ENCODE measurements at regions not wholly inside any gene's neighbourhood (a gene's known extent, or its start where the extent isn't known, plus 50 kb on each side); places are given as distances from the start of the nearest gene placed in this dataset.

DNA sequence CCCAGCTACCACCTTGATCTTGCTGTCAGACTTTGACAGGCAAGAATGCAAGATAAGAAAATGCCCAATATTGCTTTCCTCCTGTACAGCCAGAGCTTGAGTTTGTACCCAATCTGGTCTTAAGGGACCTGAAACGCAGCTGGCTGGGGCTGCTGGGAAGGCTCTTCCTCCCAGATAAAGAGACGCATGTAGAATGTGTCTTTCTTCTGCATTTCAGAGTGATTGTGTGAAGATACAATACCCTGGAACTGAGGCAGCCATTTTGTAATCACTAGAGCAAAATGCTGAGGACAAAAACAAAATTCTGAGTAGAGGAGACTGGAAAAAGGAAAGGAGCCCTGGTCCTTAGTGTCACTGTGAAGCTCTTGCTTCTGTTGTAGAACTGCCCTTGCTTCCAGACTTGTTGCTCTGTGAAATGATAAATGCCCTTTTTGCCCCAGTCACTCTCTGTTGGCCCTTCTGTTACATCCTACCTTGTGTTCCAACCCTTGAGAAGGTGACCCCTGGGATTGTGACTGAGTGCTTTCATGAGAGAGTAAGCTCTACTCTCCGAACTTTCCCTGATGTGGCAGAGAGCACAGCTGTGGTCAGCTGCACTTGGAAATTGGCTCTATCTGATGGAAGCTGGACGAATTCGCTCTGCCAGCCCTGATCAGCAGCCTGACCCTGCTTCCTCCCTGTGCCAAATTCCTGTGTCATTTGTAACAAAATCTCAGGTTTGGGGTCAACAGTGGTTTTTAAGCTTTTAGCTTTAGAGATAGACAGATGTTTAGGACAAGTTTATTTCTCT is 137.4 kb upstream of the RBMS1 start:
- Histone ChIP-seq H3K4me3 (ENCODE audit: low read depth, low read length) (no peak overlapping the region), H3K4me1 (ENCODE audit: control insufficient read depth, insufficient read depth, low read length, unreplicated experiment) (peaks cover 13% of the 10 kb centered on the region), H3K27me3 (ENCODE audit: insufficient read depth, low read length) (no peaks in the 10 kb centered on the region), H3K27ac (ENCODE audit: low read depth, low read length) (no peak overlapping the region), H3K36me3 (ENCODE audit: insufficient read depth, low read length) (no peaks in the 10 kb centered on the region), H2AFZ (ENCODE audit: low read length, unreplicated experiment) (no peak overlapping the region), H3K79me2 (ENCODE audit: control insufficient read depth, insufficient read depth, low read length, unreplicated experiment) (no peaks in the 10 kb centered on the region)

DNA sequence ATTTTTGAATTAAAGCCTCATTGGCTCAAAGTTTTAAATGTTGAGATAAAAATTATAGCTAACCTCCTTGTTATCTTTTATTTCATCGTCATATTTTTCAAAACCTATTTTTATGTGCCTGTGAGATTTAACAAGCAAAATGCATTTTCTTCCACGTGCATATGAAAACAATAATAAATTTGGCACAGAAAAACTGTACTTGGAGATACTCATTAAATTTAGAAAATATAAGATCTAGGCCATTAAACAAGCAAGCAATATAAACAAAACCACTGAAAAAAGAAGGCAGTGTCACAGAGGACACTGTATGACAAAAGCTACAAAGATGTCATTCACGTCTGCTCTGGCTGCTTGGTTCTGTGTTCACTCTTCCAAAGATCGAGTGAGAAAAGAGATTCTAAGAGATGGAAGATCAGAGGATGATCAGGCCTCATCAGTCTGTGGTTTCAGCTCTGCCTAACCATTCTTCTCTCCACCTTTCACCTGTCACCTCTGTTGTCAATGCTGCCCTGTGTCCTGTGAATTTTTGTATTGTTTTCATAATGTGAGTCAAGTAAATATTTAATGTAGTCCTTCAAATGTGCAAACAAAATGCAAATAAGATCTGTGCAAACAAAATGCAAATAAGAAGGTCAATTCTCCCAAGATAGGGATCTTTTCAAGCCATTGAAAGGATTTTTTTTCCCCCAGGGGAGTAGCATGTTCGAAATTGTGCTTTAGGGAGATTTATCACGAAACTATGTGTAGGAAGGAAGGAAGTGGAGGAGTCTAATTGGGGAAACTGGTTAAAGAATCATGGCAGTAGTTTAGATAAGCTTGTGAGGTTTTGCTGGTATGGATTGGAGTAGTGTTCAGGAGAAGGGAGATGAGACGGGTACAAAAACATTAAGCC is 138.7 kb upstream of the RBMS1 start:
- Histone ChIP-seq H2AFZ (ENCODE audit: low read length, unreplicated experiment) (no peak overlapping the region), H3K27ac (ENCODE audit: low read depth, low read length) (no peak overlapping the region)

DNA sequence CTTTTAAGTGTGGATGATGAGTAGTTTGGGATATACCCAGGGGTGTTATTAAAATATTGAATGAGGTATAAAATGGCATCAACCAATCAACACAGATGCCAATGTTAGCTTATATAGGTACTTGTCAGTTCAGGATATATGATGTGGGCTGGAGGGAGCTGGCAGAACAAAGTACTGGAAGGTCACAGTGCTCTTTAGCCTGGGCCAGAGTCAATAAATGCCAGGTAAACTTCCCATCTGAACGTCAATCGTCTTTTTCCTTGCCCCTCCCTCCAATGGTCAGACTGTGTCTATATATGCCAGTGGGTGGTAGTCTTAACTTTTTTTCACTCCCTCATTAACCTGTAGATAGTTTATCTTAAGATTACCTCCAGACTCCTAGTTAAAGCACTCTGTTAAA is 140.8 kb upstream of the RBMS1 start:
- Histone ChIP-seq H3K36me3 (ENCODE audit: insufficient read depth, low read length) (no peaks in the 10 kb centered on the region), H3K79me2 (ENCODE audit: control insufficient read depth, insufficient read depth, low read length, unreplicated experiment) (no peaks in the 10 kb centered on the region), H3K4me1 (ENCODE audit: control insufficient read depth, insufficient read depth, low read length, unreplicated experiment) (peaks cover 14% of the 10 kb centered on the region), H3K4me3 (ENCODE audit: low read depth, low read length) (no peak overlapping the region), H3K27me3 (ENCODE audit: insufficient read depth, low read length) (no peaks in the 10 kb centered on the region), H3K27ac (ENCODE audit: low read depth, low read length) (no peak overlapping the region), H2AFZ (ENCODE audit: low read length, unreplicated experiment) (no peak overlapping the region)

More for the DNA sequence above, 138.7 kb upstream of the RBMS1 start:
- H3K4me3 ChIP-seq (ENCODE audit: low read depth, low read length), result no peak overlapping the region
- H3K4me1 ChIP-seq (ENCODE audit: control insufficient read depth, insufficient read depth, low read length, unreplicated experiment), result peaks cover 14% of the 10 kb centered on the region
- H3K79me2 ChIP-seq (ENCODE audit: control insufficient read depth, insufficient read depth, low read length, unreplicated experiment), result no peaks in the 10 kb centered on the region
- H3K36me3 ChIP-seq (ENCODE audit: insufficient read depth, low read length), result no peaks in the 10 kb centered on the region
- H3K27me3 ChIP-seq (ENCODE audit: insufficient read depth, low read length), result no peaks in the 10 kb centered on the region

DNA sequence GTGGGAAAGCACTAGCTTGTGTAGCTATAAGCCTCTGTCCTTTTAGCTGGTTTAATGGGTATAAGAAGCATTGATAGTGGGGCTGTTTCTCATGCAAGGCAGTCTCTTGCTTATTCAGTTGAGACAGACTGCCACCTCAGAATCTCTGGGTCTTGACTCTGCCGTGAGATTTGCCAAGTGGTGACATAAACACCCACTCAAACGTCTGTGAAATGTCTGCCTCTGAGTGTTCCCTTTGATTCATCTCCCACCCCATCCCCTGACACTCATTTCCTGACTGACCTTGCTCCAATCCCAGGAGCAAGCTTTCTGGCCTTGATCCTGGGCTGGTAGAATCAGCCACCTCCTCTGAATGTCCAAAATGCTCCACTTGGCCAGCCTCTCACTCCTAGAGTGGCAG is 141.9 kb upstream of the RBMS1 start:
- no peaks in the 10 kb centered on the region for H3K27me3 ChIP-seq (ENCODE audit: insufficient read depth, low read length)
- no peak overlapping the region for H3K27ac ChIP-seq (ENCODE audit: low read depth, low read length)
- peak overlapping the region; percentile 32; the same call in 1 of the 2 replicates for H3K4me3 ChIP-seq (ENCODE audit: low read depth, low read length)
- peaks cover 14% of the 10 kb centered on the region for H3K4me1 ChIP-seq (ENCODE audit: control insufficient read depth, insufficient read depth, low read length, unreplicated experiment)
- peak overlapping the region; percentile 87 for H2AFZ ChIP-seq (ENCODE audit: low read length, unreplicated experiment)
- H3K79me2 ChIP-seq (ENCODE audit: control insufficient read depth, insufficient read depth, low read length, unreplicated experiment), result no peaks in the 10 kb centered on the region
- no peaks in the 10 kb centered on the region for H3K36me3 ChIP-seq (ENCODE audit: insufficient read depth, low read length)

DNA sequence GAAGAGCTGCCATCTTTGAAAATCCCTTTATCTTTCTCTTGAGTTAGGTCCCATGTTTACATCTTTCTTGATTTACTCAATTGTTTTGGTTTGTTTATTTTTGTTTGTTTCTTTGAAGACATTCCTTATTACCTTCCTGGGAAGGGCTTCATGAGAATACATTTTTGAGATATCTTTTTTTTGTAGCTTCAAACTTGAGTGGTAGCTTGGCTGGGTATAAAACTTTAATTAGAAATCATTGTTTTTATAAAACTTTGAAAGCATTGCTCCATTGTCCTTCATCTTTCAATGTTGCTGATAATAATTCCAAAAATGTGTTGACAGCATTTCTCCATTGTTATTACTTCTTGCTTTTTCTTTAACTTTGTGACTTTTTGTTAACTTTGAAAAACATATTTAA is 145.9 kb upstream of the RBMS1 start:
- no peaks in the 10 kb centered on the region for H3K79me2 ChIP-seq (ENCODE audit: control insufficient read depth, insufficient read depth, low read length, unreplicated experiment)
- H3K4me3 ChIP-seq (ENCODE audit: low read depth, low read length), result no peak overlapping the region
- H3K4me1 ChIP-seq (ENCODE audit: control insufficient read depth, insufficient read depth, low read length, unreplicated experiment), result peaks cover 14% of the 10 kb centered on the region
- no peak overlapping the region for H3K27ac ChIP-seq (ENCODE audit: low read depth, low read length)
- no peaks in the 10 kb centered on the region for H3K27me3 ChIP-seq (ENCODE audit: insufficient read depth, low read length)
- no peaks in the 10 kb centered on the region for H3K36me3 ChIP-seq (ENCODE audit: insufficient read depth, low read length)
- H2AFZ ChIP-seq (ENCODE audit: low read length, unreplicated experiment), result no peak overlapping the region

DNA sequence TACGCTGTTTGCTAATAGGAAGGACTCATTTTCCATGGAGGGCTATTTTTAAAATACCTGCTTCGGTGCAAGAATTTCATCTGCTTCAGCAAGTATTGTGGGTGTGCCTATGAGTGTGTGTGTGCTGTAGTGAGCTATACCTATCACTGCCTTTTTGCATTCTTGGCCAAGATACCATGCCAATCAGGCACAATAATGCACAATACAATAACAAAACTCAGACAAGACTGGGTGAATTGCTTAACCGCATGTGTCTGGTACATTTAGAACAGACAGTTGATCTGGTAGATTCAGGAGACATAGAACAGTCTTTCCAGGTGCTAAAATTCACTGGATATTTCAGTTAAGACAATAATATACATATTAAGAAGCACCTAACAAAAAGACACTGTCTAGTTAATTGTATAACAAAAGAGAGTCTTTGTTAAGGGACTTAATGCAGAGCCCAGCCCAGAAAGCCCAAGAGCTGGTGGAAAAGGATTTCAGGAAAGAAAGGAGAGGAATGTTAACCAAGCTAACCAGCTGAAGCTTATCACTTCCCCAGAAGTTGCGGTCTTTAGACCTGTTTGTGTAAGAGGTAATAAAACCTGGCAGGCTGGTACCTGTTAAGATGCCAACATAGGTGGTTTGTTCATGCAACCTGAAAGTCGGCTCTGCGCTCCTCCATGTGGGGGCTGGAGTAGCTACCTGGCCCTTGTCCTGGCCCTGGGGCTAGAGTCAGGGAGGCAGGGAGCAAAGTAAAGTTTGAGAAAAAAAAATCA is 153.3 kb upstream of the RBMS1 start:
- Histone ChIP-seq H3K79me2 (ENCODE audit: control insufficient read depth, insufficient read depth, low read length, unreplicated experiment) (no peaks in the 10 kb centered on the region), H3K27ac (ENCODE audit: low read depth, low read length) (no peak overlapping the region)

DNA sequence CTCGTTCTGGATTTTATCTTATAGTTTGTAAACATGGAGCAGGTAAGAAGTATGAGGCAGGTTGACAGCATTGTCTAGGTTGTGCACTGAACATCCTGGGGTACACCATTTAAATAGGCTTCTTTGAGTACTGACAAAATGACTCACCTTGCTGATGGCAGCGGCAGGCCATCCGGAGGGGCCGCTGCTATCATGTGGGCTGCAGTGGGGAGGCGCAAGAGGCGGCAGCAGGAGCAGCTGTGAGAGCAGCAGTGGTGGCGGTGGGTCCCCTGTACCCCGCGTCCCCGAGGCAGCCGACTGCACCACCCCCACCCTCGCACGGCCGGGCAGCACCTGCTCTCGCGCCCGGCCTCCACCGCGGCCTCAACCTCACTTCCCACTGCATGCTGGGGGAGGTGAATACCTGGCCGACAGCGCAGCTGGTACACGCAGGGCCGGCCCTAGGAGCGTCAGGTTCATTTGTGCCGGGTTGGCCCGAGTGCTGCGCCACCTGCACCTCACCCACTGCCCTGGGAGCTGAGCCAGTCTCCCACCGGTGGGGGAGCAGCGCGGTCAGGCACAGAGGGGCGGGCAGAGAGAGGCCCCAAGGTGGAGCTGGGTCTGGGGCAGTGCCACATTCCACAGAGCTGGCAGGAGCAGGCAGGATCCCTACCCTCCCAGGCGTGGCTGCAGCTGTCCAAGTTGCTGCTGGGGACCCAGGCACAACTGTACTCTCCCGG is 154.5 kb upstream of the RBMS1 start:
- no peak overlapping the region for H3K27ac ChIP-seq (ENCODE audit: low read depth, low read length)

More for the DNA sequence above, 153.3 kb upstream of the RBMS1 start:
- peaks cover 10% of the 10 kb centered on the region for H3K4me1 ChIP-seq (ENCODE audit: control insufficient read depth, insufficient read depth, low read length, unreplicated experiment)
- H3K36me3 ChIP-seq (ENCODE audit: insufficient read depth, low read length), result no peaks in the 10 kb centered on the region
- H3K4me3 ChIP-seq (ENCODE audit: low read depth, low read length), result no peak overlapping the region
- H2AFZ ChIP-seq (ENCODE audit: low read length, unreplicated experiment), result no peak overlapping the region
- H3K27me3 ChIP-seq (ENCODE audit: insufficient read depth, low read length), result no peaks in the 10 kb centered on the region

DNA sequence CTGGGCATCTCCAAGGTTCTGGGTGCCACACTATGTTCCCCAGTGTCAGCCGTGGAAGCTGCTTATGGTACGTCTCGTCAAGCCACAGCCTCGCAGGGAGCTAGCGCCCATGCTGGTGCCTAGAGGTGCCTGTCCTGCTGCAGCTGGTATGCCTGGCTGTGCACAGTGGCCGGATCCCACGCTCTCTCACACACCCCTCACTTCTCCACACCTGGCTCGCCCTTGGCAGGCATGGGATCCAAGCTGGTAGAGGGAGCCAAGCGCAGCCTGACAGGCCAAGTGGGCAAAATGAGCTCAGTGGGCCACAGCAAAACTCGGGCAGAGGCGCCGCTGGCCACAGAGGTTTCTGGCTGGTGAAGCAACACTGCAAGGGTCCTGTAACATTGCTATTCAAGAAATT is 156.1 kb upstream of the RBMS1 start:
- Histone ChIP-seq H3K27ac (ENCODE audit: low read depth, low read length) (no peak overlapping the region), H2AFZ (ENCODE audit: low read length, unreplicated experiment) (no peak overlapping the region), H3K79me2 (ENCODE audit: control insufficient read depth, insufficient read depth, low read length, unreplicated experiment) (no peaks in the 10 kb centered on the region), H3K36me3 (ENCODE audit: insufficient read depth, low read length) (no peaks in the 10 kb centered on the region), H3K27me3 (ENCODE audit: insufficient read depth, low read length) (no peaks in the 10 kb centered on the region), H3K4me1 (ENCODE audit: control insufficient read depth, insufficient read depth, low read length, unreplicated experiment) (peaks cover 10% of the 10 kb centered on the region), H3K4me3 (ENCODE audit: low read depth, low read length) (no peak overlapping the region)

More for the DNA sequence above, 154.5 kb upstream of the RBMS1 start:
- H3K79me2 ChIP-seq (ENCODE audit: control insufficient read depth, insufficient read depth, low read length, unreplicated experiment), result no peaks in the 10 kb centered on the region
- no peak overlapping the region for H2AFZ ChIP-seq (ENCODE audit: low read length, unreplicated experiment)
- peaks cover 10% of the 10 kb centered on the region for H3K4me1 ChIP-seq (ENCODE audit: control insufficient read depth, insufficient read depth, low read length, unreplicated experiment)
- H3K4me3 ChIP-seq (ENCODE audit: low read depth, low read length), result no peak overlapping the region
- no peaks in the 10 kb centered on the region for H3K36me3 ChIP-seq (ENCODE audit: insufficient read depth, low read length)
- no peaks in the 10 kb centered on the region for H3K27me3 ChIP-seq (ENCODE audit: insufficient read depth, low read length)

DNA sequence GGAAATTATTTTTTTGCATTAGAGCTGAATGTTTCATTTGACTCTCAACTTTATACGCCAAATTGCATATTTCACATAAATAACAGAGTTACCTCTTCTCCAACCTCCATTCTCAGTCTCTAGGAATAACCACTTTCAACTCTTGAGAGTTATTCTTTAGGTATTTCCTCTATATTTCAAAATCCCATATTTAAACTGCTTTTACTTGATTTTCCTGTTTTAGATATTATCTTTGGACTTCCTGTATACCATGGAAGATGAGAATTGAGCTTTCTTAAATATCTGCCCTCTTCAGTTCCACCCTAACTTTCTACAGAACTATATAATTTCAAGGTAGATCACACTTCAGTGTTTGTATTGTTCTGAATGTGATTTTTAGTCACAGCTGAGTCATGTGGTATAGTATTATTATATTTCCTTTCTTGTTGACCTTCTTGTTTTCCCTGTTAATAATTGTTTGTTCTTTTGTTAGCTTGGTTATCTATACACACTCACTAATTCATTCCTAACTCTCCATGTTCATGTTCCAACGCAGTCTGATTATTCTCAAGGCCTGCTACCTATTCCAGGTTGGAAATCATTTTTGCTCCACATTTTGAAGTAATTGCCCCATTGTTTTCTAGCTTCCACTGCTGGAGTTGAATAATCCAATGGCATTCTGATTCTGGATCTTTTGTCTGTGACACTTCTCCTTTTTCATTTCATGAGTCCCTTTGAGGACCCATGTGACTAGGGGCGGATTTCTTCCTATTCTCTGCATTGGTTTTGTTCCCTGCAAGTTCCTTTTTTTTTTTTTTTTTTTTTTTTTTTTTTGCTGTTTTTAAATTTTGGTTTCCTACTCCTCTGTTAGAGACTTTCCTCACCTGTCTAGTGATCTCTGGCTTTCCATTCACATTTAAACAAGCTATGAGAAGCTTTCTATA is 156.8 kb upstream of the RBMS1 start:
- H3K36me3 ChIP-seq (ENCODE audit: insufficient read depth, low read length), result no peaks in the 10 kb centered on the region
- peaks cover 10% of the 10 kb centered on the region for H3K4me1 ChIP-seq (ENCODE audit: control insufficient read depth, insufficient read depth, low read length, unreplicated experiment)
- no peaks in the 10 kb centered on the region for H3K27me3 ChIP-seq (ENCODE audit: insufficient read depth, low read length)
- H3K4me3 ChIP-seq (ENCODE audit: low read depth, low read length), result no peak overlapping the region
- no peak overlapping the region for H3K27ac ChIP-seq (ENCODE audit: low read depth, low read length)
- peak overlapping the region; percentile 10 for H2AFZ ChIP-seq (ENCODE audit: low read length, unreplicated experiment)
- H3K79me2 ChIP-seq (ENCODE audit: control insufficient read depth, insufficient read depth, low read length, unreplicated experiment), result no peaks in the 10 kb centered on the region

Measured in ACC112 (cell line).